ENCODE measurements at regions not wholly inside any gene's neighbourhood (a gene's known extent, or its start where the extent isn't known, plus 50 kb on each side); places are given as distances from the start of the nearest gene placed in this dataset.

DNA sequence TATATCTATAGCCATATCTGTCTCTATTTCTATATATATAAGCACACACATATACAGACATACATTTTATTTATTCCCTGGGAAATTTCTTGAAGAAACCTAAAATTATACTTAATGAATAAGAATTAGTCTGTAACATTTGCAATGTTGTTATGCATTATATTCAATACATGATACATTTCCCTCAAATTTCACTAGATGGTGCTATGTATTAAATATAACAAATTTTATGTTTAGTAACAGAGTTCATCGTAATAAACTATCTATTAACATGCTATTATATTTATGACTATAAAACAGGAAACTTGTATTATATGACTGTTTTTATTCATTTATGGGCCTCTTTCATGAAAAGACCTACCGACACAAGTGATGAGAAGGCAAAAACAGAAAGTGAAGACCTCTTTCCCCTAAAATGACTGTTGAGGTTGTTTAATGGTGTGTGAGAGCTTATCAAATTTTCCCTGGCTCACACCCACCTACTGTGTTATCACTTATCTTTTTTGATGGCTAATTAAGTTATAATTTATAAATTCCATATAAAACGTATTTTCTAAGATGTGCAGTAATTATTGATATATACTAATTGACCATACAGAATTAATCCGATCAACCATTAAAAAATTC is 881.9 kb downstream of the SLITRK6 start:
- TF ChIP-seq, protein P1, sequence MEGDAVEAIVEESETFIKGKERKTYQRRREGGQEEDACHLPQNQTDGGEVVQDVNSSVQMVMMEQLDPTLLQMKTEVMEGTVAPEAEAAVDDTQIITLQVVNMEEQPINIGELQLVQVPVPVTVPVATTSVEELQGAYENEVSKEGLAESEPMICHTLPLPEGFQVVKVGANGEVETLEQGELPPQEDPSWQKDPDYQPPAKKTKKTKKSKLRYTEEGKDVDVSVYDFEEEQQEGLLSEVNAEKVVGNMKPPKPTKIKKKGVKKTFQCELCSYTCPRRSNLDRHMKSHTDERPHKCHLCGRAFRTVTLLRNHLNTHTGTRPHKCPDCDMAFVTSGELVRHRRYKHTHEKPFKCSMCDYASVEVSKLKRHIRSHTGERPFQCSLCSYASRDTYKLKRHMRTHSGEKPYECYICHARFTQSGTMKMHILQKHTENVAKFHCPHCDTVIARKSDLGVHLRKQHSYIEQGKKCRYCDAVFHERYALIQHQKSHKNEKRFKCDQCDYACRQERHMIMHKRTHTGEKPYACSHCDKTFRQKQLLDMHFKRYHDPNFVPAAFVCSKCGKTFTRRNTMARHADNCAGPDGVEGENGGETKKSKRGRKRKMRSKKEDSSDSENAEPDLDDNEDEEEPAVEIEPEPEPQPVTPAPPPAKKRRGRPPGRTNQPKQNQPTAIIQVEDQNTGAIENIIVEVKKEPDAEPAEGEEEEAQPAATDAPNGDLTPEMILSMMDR (IDR thresholded peaks at IDR 0.05), result peak in 1 of 4 experiments; percentile 53
- TF ChIP-seq POLR2A (IDR thresholded peaks at IDR 0.05) (no peak), EP300 (IDR thresholded peaks at IDR 0.05) (no peak), POLR2AphosphoS5 (IDR thresholded peaks at IDR 0.05) (no peak)
